GM12892 (cell line): ENCODE measurements at regions not wholly inside any gene's neighbourhood (a gene's known extent, or its start where the extent isn't known, plus 50 kb on each side); places are given as distances from the start of the nearest gene placed in this dataset.

Experiments
- DNase-seq: peaks from one replicate; pipeline ENCODE4 v3.0.0; 2011; ENCODE audit not compliant: insufficient read length
- FAIRE-seq: peaks from 2 replicates; lab custom pipeline; 2011; peaks lifted over from hg19 to GRCh38; lab: Jason Lieb, UNC
- POLR2A ChIP-seq: IDR thresholded peaks from 2 replicates; pipeline ENCODE4 v1.6.1; 2011; ENCODE audit warnings: low read depth, low read length, control low read depth
- POLR2AphosphoS5 ChIP-seq: IDR thresholded peaks from 2 replicates; pipeline ENCODE4 v1.6.1; 2011; ENCODE audit warnings: low read depth, low read length, control low read depth
- TAF1 ChIP-seq: IDR thresholded peaks from 2 replicates; pipeline ENCODE4 v1.6.1; 2011; ENCODE audit warnings: low read depth, mild to moderate bottlenecking, control low read depth, low read length, borderline replicate concordance

DNA sequence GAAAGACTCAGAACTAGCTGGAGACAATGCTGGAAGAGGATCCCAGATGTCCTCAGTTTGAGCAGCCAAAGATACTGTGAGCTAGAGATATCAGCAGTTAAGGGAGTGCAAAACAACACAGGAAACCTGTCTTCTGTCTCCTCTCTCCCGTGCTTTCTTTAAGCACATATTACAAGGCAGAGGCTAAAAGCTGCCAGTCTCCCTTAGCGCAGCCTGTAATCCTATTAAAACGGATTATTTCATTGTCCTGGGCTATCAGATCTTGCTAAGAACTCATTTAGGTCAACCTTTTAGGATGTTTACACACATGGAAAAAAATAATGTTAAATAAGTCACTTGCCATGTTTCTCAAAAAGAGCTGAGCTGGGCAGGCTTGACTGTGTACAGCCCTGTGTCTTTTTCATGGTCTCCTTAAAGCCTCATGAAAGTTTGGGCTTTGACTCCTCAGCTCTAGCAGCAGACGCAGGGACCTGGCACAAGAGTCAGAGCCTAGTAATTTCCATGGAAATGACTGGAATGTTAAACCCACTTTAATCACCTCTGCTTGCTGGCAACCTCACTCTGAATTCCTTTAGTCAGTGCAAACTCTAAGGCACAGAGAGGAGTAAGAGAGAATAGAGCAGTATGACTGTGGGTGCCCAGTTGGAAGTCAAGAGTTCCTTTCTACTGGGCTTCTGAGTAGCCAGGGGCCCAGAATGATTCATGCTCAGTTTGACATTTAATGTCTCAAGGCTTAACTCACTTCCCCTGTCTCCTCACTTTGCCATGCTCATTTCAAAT lies 491.9 kb downstream of the NTRK3 start:
- TF ChIP-seq TAF1 (no peak), POLR2AphosphoS5 (no peak), POLR2A (no peak)
- DNase-seq (no peak), FAIRE-seq (no peak)

DNA sequence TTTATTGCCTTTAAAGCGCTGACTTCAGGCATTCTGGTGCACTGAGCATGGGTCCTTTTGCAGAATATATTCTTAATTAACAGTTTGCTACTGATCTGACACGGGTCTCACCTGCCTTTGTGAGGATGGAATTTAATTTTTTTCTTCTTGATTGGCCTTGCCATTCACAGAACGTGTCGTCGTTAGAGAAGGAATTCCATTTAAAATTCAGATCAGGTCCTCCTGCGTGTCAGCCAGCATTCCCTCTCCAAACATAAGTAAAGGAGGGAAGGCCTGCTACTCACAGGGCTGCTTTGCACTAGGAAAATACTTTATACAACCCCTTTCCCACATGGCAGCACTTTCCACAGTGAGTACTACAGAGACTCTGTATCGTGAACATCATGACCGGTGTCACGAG lies 492.7 kb downstream of the NTRK3 start:
- DNase-seq (no peak), FAIRE-seq (no peak)
- no peak for TF ChIP-seq POLR2AphosphoS5
- TF ChIP-seq TAF1 = no peak
- no peak for TF ChIP-seq POLR2A

DNA sequence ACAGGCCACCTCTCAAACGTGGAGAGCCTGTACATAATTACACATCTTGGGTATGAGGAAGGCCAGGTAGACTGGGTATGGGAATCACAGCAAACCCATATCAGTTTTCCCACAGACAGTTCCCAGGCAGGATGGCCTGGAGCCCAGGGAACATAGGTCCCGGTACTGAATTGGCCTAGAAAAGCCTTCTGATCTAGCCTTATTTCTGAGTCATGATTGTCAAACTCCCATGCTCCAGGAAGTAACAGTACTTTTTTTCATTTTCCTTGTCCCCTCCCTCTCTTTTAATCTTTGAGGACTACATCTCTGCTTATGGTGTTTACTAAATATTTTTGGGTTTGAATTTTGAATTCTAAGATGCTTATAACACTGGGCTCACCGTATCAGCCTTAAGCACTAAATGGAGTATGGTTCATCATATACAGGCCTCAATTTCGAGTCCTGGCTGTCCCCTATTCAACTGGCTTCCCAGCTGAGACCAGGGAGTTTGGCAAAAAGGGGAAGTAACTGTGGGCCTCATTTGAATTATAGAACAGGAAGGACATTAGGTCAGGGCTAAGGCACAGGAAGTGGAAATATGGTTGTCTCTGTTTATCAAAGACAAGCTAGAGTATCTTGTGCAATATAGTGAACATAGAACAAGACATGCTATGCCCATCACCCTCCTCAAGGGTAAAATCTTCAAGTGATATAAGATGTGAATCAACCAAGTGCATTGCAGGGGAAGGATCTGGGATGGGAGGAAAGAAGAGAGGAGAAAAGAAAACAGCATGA lies 494.6 kb downstream of the NTRK3 start:
- no peak for DNase-seq
- TF ChIP-seq TAF1 = no peak
- no peak for TF ChIP-seq POLR2A
- no peak for TF ChIP-seq POLR2AphosphoS5
- no peak for FAIRE-seq

DNA sequence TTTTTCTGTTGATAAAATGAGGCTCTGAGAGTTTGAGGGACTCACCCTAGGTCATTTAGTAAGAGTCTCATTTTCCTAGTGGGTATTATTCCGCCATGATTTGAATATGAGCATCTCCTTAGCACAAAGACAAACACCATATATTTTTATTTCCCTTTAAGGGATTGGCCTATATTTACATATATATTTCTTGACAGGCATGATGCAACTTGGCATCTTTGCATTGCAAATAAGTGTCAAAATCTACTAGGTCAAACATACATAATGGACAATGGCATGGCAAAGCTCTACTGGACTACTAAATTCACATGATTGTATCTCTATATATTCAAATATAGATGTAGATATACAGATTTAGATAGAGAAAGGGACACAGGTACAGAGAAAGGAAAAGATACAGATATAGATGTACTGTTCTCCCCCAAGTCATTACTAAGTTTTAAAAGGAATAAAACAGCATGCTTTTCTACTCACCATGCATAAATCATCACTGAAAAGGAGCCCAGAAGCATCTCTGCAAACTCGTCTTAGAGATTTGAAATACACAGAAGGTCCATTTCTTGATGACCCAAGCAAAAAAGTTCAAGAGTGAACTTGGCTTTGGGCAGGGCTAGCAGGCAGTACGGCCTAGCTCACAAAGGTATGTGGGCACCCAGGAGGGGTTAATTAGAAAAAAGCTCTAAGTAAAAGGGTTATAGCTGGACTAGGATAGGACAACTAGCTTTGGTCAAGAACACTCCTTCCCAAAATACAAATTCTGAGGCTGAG lies 495.8 kb downstream of the NTRK3 start:
- no peak for TF ChIP-seq TAF1
- no peak for TF ChIP-seq POLR2AphosphoS5
- TF ChIP-seq POLR2A = no peak
- FAIRE-seq = no peak
- no peak for DNase-seq

DNA sequence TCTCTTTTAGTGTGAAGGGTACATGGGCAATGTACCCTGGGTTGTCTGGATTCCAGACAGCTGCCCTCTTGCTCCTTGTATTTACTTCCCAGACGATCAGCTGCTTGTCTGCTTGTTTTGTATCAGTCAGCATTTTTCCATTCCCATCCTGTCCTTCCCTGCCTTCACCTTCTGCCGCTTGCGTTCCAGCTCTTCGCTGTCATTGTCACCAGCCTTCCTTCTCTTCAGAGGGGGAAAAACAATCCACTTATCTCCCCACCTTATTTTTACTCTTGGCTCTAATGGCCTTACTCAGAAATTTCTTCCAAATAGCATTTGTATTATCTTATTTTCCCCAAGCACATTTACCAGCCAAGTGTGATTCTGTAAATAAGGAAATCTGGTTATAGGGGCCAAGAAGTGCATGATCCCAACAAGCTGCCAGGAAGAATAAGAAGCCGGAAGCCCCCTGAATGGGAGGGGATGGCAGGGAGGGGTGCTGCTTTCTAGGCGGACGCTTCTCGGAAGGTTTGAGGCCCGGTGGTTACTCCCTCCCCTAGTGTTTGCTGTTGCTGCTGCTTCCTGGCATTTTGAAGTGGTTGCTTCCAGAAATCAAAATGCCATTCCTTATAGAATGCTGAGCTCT lies 497.6 kb downstream of the NTRK3 start:
- TF ChIP-seq POLR2AphosphoS5 (no peak), TAF1 (no peak), POLR2A (no peak)
- no peak for FAIRE-seq
- no peak for DNase-seq

DNA sequence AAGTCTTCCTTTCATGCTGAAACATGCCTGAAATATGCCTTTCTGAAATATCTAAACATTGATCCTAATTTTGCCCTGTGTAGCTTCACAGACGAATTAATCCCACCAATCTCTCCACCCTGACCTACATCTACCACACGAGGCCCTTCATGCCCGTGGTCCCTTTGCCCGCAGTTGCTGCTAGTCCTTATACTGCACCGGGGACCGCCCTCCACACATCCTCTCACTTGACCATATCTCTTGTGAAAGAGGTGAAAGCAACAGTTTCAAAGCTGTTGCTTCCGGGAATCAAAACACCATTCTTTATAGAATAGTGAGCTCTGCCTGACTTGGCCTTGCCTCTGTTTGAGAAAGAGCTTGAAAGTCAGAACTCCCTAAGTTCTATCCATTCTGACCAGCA lies 499.5 kb downstream of the NTRK3 start:
- DNase-seq (no peak), FAIRE-seq (no peak)
- TF ChIP-seq TAF1 (no peak), POLR2A (no peak), POLR2AphosphoS5 (no peak)

DNA sequence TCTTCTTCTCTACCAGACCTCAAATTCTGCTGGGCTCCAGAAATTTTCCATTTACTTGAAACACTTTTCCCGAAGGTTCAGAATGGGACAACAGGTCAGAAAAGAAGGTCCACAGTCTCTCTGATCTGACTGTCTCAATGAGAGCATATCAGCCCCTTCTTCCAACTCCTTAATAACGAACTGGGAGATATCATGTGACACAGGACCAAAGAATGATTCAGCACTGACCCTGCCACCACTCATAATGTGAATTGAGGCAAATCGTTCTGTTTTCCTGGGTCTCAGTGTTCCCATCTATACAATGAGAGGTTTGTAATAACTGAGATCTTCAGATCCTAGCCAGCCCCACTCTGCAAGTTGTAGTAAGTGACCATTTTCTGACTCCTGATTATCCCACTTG lies 500.5 kb downstream of the NTRK3 start:
- FAIRE-seq (no peak), DNase-seq (no peak)
- no peak for TF ChIP-seq POLR2AphosphoS5
- no peak for TF ChIP-seq TAF1
- no peak for TF ChIP-seq POLR2A

DNA sequence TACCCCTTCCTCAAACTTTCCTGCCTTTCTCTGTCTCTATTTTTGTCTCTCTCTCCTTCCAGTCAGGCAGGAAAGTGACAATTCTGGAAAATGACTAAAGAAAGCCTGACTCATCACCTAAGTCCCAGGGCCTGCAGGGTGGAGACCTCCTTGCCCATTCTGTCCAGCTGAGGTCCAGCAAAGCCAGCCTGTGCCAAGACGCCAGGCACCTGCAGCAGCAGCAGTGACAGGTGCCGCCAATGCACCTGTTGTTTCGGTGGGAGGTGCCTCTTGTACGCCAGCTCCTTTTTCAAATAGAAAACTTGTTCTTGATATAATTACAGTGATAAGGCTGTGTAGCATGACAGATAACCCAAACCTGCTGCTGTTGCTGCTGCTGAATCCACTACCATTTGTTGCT lies 501.3 kb downstream of the NTRK3 start:
- TF ChIP-seq POLR2A = no peak
- no peak for TF ChIP-seq POLR2AphosphoS5
- TF ChIP-seq TAF1 = no peak
- DNase-seq (no peak), FAIRE-seq (no peak)

DNA sequence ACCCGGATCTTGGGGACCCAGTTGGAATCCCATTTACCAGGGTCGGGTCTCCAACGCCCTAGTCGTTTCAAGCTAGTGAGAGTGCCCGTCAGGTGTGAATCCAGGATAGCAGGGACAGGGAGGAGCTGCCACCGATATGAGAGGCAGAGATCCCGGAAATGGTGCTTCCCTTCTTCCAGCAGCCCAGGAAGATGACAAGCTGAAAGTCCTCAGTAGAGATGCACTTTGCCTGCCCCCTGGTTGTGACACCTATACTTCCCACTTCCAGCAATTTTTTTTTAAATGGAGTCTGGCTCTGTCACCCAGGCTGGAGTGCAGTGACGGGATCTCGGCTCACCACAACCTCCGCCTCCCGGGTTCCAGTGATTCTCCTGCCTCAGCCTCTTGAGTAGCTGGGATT lies 503.0 kb downstream of the NTRK3 start:
- TF ChIP-seq TAF1 (no peak), POLR2AphosphoS5 (no peak), POLR2A (no peak)
- DNase-seq = no peak

DNA sequence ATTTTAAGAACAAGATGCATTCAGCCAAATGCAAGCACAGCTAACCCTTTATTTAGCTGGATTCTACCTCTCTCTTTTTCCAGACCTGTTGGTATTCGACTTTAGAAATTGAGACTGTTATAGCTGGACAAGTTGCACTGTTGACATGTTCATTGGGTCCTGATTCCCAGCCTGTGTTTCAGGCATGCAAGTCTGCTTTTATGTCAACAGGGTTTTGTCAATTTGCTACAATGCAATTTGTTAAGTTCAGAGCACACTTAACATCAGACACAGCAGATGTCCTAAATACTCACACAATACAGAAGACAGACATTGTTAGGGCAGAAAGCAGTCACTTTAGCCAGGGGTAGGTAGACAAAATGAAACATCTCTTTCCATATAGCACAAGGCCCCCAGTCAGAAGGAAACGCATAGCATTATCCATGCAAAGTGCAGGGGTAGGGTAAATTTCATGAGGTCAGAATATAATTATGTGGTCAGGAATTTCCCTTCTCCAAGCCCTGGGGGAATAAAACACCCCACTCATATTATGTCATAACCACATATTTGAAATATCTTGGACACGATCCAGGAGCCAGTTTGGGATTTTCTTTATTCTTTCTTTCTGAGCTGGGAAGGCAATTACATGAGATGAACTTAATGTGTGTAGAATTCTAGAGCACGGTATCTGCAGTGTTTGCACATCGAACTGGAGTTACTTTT lies 504.1 kb downstream of the NTRK3 start:
- DNase-seq = no peak
- TF ChIP-seq POLR2A = no peak
- no peak for TF ChIP-seq POLR2AphosphoS5
- TF ChIP-seq TAF1 = no peak
- no peak for FAIRE-seq

More for the DNA sequence above, 503.0 kb downstream of the NTRK3 start:
- FAIRE-seq = no peak

DNA sequence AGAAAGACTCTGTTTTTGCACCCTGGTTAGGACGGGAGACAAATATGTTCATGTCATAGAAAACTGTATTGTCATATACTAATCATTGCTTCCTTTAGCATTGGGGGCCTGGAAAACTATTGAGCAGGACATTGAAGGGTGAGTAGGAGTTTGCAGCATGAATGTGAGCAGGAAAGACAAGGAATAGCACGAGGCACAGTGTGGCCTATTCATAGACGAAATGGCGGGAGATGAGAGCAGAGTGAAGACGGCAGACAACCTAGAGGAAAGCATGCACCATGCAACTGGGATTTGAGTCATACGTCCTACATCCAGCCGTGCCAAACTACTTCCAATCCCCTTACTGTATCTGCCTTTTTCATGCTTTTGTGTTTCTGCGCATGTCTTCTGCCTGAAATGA lies 508.1 kb downstream of the NTRK3 start:
- FAIRE-seq = no peak
- TF ChIP-seq POLR2A = no peak
- no peak for TF ChIP-seq POLR2AphosphoS5
- TF ChIP-seq TAF1 = no peak

More for the DNA sequence above, 508.1 kb downstream of the NTRK3 start:
- no peak for DNase-seq
